GM12892 (cell line): ENCODE measurements at regions not wholly inside any gene's neighbourhood (a gene's known extent, or its start where the extent isn't known, plus 50 kb on each side); places are given as distances from the start of the nearest gene placed in this dataset.
"Not testable (repeated sequence)": the region's sequence is repeated elsewhere in the genome, so short reads cannot be mapped to it uniquely, and the experiment has no call there.

Experiments used
- DNase-seq: peaks from one replicate; pipeline ENCODE4 v3.0.0; 2011; ENCODE audit not compliant: insufficient read length
- FAIRE-seq: peaks from 2 replicates; lab custom pipeline; 2011; peaks lifted over from hg19 to GRCh38; lab: Jason Lieb, UNC
- POLR2A ChIP-seq: IDR thresholded peaks from 2 replicates; pipeline ENCODE4 v1.6.1; 2011; ENCODE audit warnings: low read depth, low read length, control low read depth
- POLR2AphosphoS5 ChIP-seq: IDR thresholded peaks from 2 replicates; pipeline ENCODE4 v1.6.1; 2011; ENCODE audit warnings: low read depth, low read length, control low read depth
- TAF1 ChIP-seq: IDR thresholded peaks from 2 replicates; pipeline ENCODE4 v1.6.1; 2011; ENCODE audit warnings: low read depth, mild to moderate bottlenecking, control low read depth, low read length, borderline replicate concordance

GRCh38 chr6:74587386-74587785 lies 618.5 kb downstream of the COL12A1 start:
- FAIRE-seq, result no peak
- TF ChIP-seq TAF1 (no peak), POLR2AphosphoS5 (no peak), POLR2A (no peak)

DNA sequence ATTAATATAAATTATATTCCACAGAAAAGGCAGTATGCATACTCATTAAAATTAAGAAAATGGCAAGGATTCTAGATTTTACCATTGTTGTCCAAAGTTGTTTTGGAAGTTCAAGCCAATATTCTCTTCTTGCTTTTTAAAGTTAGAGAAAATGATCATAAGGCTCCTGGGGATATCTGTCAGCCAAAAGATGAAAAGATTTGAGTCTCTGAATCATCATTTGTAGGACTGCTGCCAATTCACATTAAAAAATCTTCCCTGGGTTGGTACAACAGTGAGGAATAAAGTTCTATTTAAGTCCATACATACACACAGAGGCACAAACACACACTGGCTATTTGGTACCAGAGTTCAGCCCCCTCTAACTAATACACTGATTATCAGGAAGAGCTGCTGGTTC lies 620.1 kb downstream of the COL12A1 start:
- FAIRE-seq, result peak; percentile 33
- TF ChIP-seq POLR2AphosphoS5, result no peak
- no peak for TF ChIP-seq POLR2A
- no peak for TF ChIP-seq TAF1
- DNase-seq, result no peak

More at GRCh38 chr6:74587386-74587785, 618.5 kb downstream of the COL12A1 start:
- no peak for DNase-seq

- no peak for FAIRE-seq
- no peak for DNase-seq
- TF ChIP-seq POLR2AphosphoS5 (no peak), TAF1 (no peak), POLR2A (no peak)
These were observed 624.2 kb downstream of the COL12A1 start for GRCh38 chr6:74581681-74582080.

DNA sequence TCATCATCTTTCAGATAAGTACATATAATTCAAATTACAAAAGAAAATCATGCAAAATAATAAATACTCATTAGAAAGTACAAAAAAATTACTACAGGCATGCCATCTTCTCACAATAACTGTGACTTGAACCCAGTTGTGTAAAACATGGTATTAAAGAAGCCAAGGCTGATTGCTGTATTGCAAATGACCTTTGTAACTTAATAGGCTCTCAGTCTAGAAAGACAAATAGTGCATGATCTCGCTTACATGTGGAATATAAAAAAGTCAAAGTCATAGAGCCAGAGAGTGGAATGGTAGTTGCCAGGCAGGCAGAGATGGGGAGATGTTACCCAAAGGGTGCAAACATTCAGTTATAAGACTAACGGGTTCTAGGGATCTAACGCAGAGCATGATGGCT lies 626.1 kb downstream of the COL12A1 start:
- DNase-seq (no peak), FAIRE-seq (peak; percentile 44)
- TF ChIP-seq POLR2A, result no peak
- TF ChIP-seq TAF1, result no peak
- TF ChIP-seq POLR2AphosphoS5, result no peak

DNA sequence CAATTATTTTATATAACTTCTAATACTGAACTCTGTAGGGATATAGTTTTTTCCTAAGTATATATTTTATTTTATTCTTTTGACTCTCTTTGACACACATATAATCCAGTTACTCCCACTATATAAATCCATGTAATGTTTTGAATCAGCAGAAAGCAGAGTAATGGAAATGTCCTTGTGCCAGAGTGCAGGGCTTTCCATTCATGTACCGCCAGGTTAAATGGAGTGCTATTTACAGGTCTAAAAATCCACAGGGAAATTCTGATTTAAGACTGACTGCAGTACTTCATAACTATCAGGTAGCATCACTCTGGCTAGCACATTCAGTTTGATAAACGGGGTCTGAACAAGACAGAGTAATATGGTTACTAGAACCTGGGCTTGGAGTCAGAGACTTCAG lies 626.8 kb downstream of the COL12A1 start:
- TF ChIP-seq TAF1 (no peak), POLR2AphosphoS5 (no peak), POLR2A (no peak)
- FAIRE-seq (no peak), DNase-seq (no peak)

- no peak for TF ChIP-seq TAF1
- no peak for TF ChIP-seq POLR2AphosphoS5
- no peak for TF ChIP-seq POLR2A
- FAIRE-seq (peak; percentile 56), DNase-seq (no peak)
These were observed 627.5 kb downstream of the COL12A1 start for GRCh38 chr6:74578339-74578738.

- FAIRE-seq (peak; percentile 81), DNase-seq (no peak)
- TF ChIP-seq POLR2A (no peak), POLR2AphosphoS5 (no peak), TAF1 (no peak)
These were observed 628.2 kb downstream of the COL12A1 start for GRCh38 chr6:74577619-74578018.

DNA sequence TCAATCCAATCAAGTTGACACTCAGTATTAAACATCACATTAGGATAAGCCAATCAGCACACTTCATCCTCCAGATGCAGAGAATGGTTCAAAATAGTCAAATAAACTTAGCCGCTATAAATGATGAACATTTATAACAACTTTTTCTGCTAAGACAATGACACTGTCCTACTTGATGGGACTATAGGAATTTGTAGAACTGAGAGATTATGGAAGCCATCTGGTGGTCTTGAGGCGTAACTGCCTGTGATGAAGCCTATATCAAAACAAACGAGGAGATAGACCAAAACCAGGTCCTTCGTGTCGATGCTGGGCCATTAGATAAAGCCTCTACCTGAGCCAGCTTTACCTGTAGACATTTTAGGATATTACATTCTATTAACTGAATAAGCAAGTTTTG lies 631.1 kb downstream of the COL12A1 start:
- DNase-seq (no peak), FAIRE-seq (peak; percentile 84)
- TF ChIP-seq POLR2A (no peak), POLR2AphosphoS5 (no peak), TAF1 (no peak)

- DNase-seq, result no peak
- FAIRE-seq, result no peak
- no peak for TF ChIP-seq TAF1
- TF ChIP-seq POLR2AphosphoS5, result no peak
- TF ChIP-seq POLR2A, result no peak
These were observed 632.2 kb downstream of the COL12A1 start for GRCh38 chr6:74573613-74574012.

GRCh38 chr6:74570044-74570443 lies 635.8 kb downstream of the COL12A1 start:
- FAIRE-seq, result no peak
- TF ChIP-seq POLR2AphosphoS5, result no peak
- TF ChIP-seq TAF1, result no peak
- TF ChIP-seq POLR2A, result no peak
- no peak for DNase-seq

DNA sequence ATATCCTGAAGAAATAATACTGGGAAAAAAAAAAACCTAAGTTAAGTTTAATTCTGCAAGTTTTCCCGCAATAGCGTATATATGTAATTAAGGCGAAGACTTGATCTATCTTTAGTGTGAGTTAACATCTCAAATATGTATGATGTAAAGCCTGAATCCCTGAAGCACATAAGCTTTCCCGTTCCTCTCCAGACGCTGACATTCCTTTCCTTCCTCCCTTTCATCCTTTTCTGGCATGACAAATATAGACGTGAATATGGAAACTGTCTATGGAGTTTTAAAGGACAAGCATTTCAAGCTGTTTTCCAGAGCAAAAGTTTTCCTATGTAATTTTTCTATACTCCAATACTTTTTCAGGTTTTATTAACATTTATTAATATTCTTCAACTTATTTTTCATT lies 637.0 kb downstream of the COL12A1 start:
- DNase-seq (no peak), FAIRE-seq (no peak)
- TF ChIP-seq POLR2AphosphoS5, result no peak
- TF ChIP-seq POLR2A, result no peak
- no peak for TF ChIP-seq TAF1

DNA sequence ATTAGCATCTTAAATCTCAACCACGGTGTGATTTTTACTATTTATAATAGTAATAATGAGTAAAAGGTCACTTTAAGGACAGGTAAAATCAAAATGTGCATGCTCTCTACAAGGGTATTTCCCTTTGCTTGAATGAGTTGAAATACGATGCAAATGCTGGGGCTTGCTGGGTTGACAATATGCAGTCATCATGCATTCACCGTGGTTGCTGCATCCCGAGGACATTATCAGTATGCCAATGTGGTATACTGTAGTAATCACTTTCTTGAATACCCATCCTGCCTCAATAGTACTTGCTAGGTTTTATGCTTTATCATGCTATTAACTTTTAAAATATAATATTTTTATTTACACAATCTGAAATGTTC lies 637.9 kb downstream of the COL12A1 start:
- FAIRE-seq, DNase-seq: not testable (repeated sequence)

GRCh38 chr6:74567281-74567922 lies 638.5 kb downstream of the COL12A1 start:
- no peak for FAIRE-seq
- DNase-seq, result no peak
- TF ChIP-seq POLR2AphosphoS5 (no peak), POLR2A (no peak), TAF1 (no peak)
